ENCODE measurements at regions not wholly inside any gene's neighbourhood (a gene's known extent, or its start where the extent isn't known, plus 50 kb on each side); places are given as distances from the start of the nearest gene placed in this dataset.

GRCh38 chr15:87730706-87731105 is 525.8 kb downstream of the NTRK3 start:
- 90% methylated on average over 2 of the region's 2 CpGs; no CpG with 5 or more reads in 1 of the 2 experiments for whole genome bisulfite sequencing, 2 experiments (ENCODE audit: extremely low coverage in 1 of 2, insufficient coverage in 1 of 2, insufficient read length in 1 of 2, insufficient replicate concordance in 2 of 2, low coverage in 1 of 2, low lambda C conversion rate in 2 of 2, missing lambda C conversion rate in 1 of 2)
- no peak for FAIRE-seq
- no peaks in the 10 kb centered on the region for H3K23me2 ChIP-seq (ENCODE audit: low read depth, low read length)

More at GRCh38 chr15:87730706-87731105, 525.8 kb downstream of the NTRK3 start:
- Histone ChIP-seq H3K23ac (ENCODE audit: insufficient read length) (no peak overlapping the region), H3K79me2 (ENCODE audit: control insufficient read depth in 1 of 2, insufficient read depth in 2 of 2, low read length in 2 of 2) (no peaks in the 10 kb centered on the region), H3K4ac (replicated peaks; ENCODE audit: insufficient read length, low read depth, low read length) (no peak overlapping the region), H3K9me3 (ENCODE audit: insufficient read depth in 2 of 2, low read depth in 1 of 2, low read length in 1 of 2) (no peaks in the 10 kb centered on the region), H3K56ac (replicated peaks; ENCODE audit: insufficient read length, low read depth, low read length) (no peak overlapping the region), H3K9ac (replicated peaks in 1 of 4; ENCODE audit: extremely low read depth in 1 of 4, low read depth in 3 of 4, low read length in 3 of 4) (no peak overlapping the region), H3K79me1 (ENCODE audit: low read depth, low read length) (no peaks in the 10 kb centered on the region), H3K4me3 (ENCODE audit: extremely low read depth in 1 of 4, insufficient read depth in 2 of 4, low read depth in 3 of 4, low read length in 4 of 4) (no peak overlapping the region), H4K20me1 (replicated peaks in 1 of 2; ENCODE audit: control insufficient read depth in 1 of 2, insufficient read depth in 2 of 2, low read length in 2 of 2) (no peaks in the 10 kb centered on the region), H2BK120ac (replicated peaks; ENCODE audit: low read depth, low read length) (no peak overlapping the region), H3K36me3 (ENCODE audit: control insufficient read depth in 2 of 4, insufficient read depth in 4 of 4, low read length in 3 of 4) (no peaks in the 10 kb centered on the region), H3K4me1 (replicated peaks in 1 of 4; ENCODE audit: control insufficient read depth in 3 of 4, insufficient read depth in 4 of 4, low read length in 3 of 4) (no peaks in the 10 kb centered on the region), H2AK5ac (ENCODE audit: low read depth, low read length) (no peak overlapping the region), H4K5ac (ENCODE audit: insufficient read length, low read depth, low read length) (no peak overlapping the region), H3K4me2 (ENCODE audit: insufficient read depth in 1 of 2, low read depth in 2 of 2, low read length in 2 of 2) (no peak overlapping the region), H2BK12ac (ENCODE audit: low read depth, low read length) (no peak overlapping the region), H2BK5ac (ENCODE audit: low read depth, low read length) (no peak overlapping the region), H2BK15ac (ENCODE audit: low read length) (no peak overlapping the region), H4K91ac (replicated peaks; ENCODE audit: insufficient read length, low read length) (no peak overlapping the region), H3K27me3 (replicated peaks in 1 of 4; ENCODE audit: control insufficient read depth in 3 of 4, extremely low read depth in 1 of 4, insufficient read depth in 3 of 4, low read length in 3 of 4) (no peaks in the 10 kb centered on the region), H4K8ac (ENCODE audit: extremely low read depth, insufficient read depth, low read length) (no peak overlapping the region), H2BK20ac (ENCODE audit: low read length) (no peak overlapping the region), H3K18ac (ENCODE audit: extremely low read depth, low read length) (no peak overlapping the region), H3K14ac (ENCODE audit: insufficient read length) (no peak overlapping the region), H3K27ac (ENCODE audit: low read depth, low read length) (no peak overlapping the region), H2AFZ (ENCODE audit: low read length) (no peak overlapping the region)
- TF ChIP-seq CBX5 (IDR thresholded peaks at IDR 0.05; ENCODE audit: low read depth, low read length) (no peak), CTBP2 (IDR thresholded peaks at IDR 0.05; ENCODE audit: borderline replicate concordance, insufficient read depth, insufficient read length, low read length) (no peak), SP1 (IDR thresholded peaks at IDR 0.05; ENCODE audit: low read depth, low read length) (no peak), POLR2A (IDR thresholded peaks at IDR 0.05; ENCODE audit: control extremely low read depth in 1 of 2, low read depth in 2 of 2, low read length in 2 of 2) (no peak), MAFK (IDR thresholded peaks at IDR 0.05; ENCODE audit: low read depth, low read length) (no peak), RBBP5 (IDR thresholded peaks at IDR 0.05; ENCODE audit: borderline replicate concordance, low read depth, low read length) (no peak), SRF (IDR thresholded peaks at IDR 0.05; ENCODE audit: low read depth, low read length) (no peak), KDM1A (IDR thresholded peaks at IDR 0.05; ENCODE audit: borderline replicate concordance, low read length) (no peak), CTCF (IDR thresholded peaks at IDR 0.05; ENCODE audit: control extremely low read depth in 1 of 3, insufficient read depth in 1 of 3, low read depth in 1 of 3, low read length in 3 of 3) (no peak), KDM5A (IDR thresholded peaks at IDR 0.05; ENCODE audit: low read length) (no peak), ATF2 (IDR thresholded peaks at IDR 0.05; ENCODE audit: low read length) (no peak)
- ChIA-PET POLR2A (ENCODE audit: partially characterized antibody) (no interaction called here), CTCF (ENCODE audit: partially characterized antibody) (interaction anchor here (1.3 kb wide), 1 partner anchor 14 kb away, joined by 3 read pairs; no protein-coding TSS in a partner anchor)
- DNase-seq (ENCODE audit: low read depth in 1 of 2, low spot score in 2 of 2), result no peak
